A549 (cell line): ENCODE measurements at regions not wholly inside any gene's neighbourhood (a gene's known extent, or its start where the extent isn't known, plus 50 kb on each side); places are given as distances from the start of the nearest gene placed in this dataset.

Experiments used
- BHLHE40 ChIP-seq: IDR thresholded peaks from 2 replicates; pipeline ENCODE4 v1.6.1; 2012; ENCODE audit warnings: low read depth, low read length, inconsistent platforms
- EP300 ChIP-seq, 2 experiments: fragments of >200 bp; sonication (Bioruptor Twin); formaldehyde crosslinking; IDR thresholded peaks; 2 replicates in 1 of 2; 3 replicates in 1 of 2; pipeline ENCODE4 v1.6.1; 2016 to 2017
- HOXB13 ChIP-seq: fragments of 250-450 bp; sonication (Bioruptor Pico); IDR thresholded peaks from 2 replicates; pipeline ENCODE4 v1.5.0; 2020; ENCODE audit warnings: low read depth, mild to moderate bottlenecking, moderate library complexity
- KDM1A ChIP-seq: fragments of 200-600 bp; sonication (generic); IDR thresholded peaks from 2 replicates; pipeline ENCODE4 v1.6.1; 2016; ENCODE audit warnings: low read depth, mild to moderate bottlenecking
- PHF8 ChIP-seq: fragments of 200-600 bp; sonication (generic); IDR thresholded peaks from 2 replicates; pipeline ENCODE4 v1.6.1; 2016; ENCODE audit warnings: low read depth, mild to moderate bottlenecking, antibody characterized with exemption, moderate library complexity, borderline replicate concordance
- POLR2A ChIP-seq: IDR thresholded peaks from 2 replicates; pipeline ENCODE4 v1.6.1; 2012; ENCODE audit warnings: mild to moderate bottlenecking, low read length
- TP53 ChIP-seq: fragments of 250-450 bp; sonication (Bioruptor Pico); IDR thresholded peaks from 2 replicates; pipeline ENCODE4 v1.5.0; 2021; ENCODE audit warnings: mild to moderate bottlenecking, moderate library complexity
- ZSCAN20 ChIP-seq: fragments of 250-450 bp; sonication (Bioruptor Pico); IDR thresholded peaks from 2 replicates; pipeline ENCODE4 v1.8.0; 2022; ENCODE audit warnings: mild to moderate bottlenecking, moderate library complexity
- TF ChIP-seq, protein P1 (sequence below): IDR thresholded peaks from 2 replicates; pipeline ENCODE4 v1.6.1; 2012; ENCODE audit warnings: low read depth, borderline replicate concordance
- TF ChIP-seq, protein P2 (sequence below): fragments of >200 bp; sonication (Bioruptor Twin); formaldehyde crosslinking; IDR thresholded peaks from 3 replicates; pipeline ENCODE4 v1.5.1; 2016
- TF ChIP-seq, protein P3 (sequence below): IDR thresholded peaks from 2 replicates; pipeline ENCODE4 v1.6.1; 2012
- TF ChIP-seq, protein P4 (sequence below): IDR thresholded peaks from 2 replicates; pipeline ENCODE4 v1.6.1; 2012

DNA sequence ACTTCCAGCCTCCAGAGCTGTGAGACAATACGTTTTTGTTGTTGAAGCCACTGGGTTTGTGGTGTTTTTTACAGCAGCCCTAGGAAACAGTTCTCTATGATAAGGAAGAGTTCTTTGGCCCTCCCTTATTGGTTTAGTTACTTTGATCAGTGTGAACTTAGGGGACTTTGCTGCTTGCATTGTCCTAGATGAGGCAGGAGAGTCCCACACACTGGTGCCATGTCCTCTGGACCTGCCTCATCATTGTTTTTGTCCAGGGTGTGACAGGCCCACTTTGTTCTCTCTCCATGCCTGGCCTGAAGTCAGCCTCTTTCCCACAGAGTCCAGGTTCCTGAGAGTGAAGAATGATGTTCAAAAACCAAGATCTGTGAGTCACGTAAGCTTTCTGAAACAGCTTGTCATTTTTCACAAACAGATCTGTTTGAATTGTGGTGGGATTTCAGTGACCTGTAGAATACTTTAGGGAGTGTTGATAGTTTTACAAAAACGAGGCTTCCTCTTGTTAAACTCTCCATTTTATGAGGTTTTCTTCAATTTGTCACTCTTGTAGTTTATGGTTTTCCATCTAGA is 63.8 kb downstream of the ING1 start:
- TF ChIP-seq TP53 (no peak), ZSCAN20 (CRISPR knock-in tag) (no peak), BHLHE40 (no peak), PHF8 (no peak), HOXB13 (no peak), POLR2A (no peak), EP300 (IDR thresholded peaks at IDR 0.05) (no peak), KDM1A (no peak)
- TF ChIP-seq, protein P1, sequence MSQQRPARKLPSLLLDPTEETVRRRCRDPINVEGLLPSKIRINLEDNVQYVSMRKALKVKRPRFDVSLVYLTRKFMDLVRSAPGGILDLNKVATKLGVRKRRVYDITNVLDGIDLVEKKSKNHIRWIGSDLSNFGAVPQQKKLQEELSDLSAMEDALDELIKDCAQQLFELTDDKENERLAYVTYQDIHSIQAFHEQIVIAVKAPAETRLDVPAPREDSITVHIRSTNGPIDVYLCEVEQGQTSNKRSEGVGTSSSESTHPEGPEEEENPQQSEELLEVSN, result no peak
- TF ChIP-seq, protein P2, sequence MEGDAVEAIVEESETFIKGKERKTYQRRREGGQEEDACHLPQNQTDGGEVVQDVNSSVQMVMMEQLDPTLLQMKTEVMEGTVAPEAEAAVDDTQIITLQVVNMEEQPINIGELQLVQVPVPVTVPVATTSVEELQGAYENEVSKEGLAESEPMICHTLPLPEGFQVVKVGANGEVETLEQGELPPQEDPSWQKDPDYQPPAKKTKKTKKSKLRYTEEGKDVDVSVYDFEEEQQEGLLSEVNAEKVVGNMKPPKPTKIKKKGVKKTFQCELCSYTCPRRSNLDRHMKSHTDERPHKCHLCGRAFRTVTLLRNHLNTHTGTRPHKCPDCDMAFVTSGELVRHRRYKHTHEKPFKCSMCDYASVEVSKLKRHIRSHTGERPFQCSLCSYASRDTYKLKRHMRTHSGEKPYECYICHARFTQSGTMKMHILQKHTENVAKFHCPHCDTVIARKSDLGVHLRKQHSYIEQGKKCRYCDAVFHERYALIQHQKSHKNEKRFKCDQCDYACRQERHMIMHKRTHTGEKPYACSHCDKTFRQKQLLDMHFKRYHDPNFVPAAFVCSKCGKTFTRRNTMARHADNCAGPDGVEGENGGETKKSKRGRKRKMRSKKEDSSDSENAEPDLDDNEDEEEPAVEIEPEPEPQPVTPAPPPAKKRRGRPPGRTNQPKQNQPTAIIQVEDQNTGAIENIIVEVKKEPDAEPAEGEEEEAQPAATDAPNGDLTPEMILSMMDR, result no peak
- TF ChIP-seq, protein P3, sequence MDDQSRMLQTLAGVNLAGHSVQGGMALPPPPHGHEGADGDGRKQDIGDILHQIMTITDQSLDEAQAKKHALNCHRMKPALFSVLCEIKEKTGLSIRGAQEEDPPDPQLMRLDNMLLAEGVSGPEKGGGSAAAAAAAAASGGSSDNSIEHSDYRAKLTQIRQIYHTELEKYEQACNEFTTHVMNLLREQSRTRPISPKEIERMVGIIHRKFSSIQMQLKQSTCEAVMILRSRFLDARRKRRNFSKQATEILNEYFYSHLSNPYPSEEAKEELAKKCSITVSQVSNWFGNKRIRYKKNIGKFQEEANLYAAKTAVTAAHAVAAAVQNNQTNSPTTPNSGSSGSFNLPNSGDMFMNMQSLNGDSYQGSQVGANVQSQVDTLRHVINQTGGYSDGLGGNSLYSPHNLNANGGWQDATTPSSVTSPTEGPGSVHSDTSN, result no peak
- TF ChIP-seq, protein P4, sequence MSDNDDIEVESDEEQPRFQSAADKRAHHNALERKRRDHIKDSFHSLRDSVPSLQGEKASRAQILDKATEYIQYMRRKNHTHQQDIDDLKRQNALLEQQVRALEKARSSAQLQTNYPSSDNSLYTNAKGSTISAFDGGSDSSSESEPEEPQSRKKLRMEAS, result no peak
